8988T (cell line): ENCODE measurements at regions not wholly inside any gene's neighbourhood (a gene's known extent, or its start where the extent isn't known, plus 50 kb on each side); places are given as distances from the start of the nearest gene placed in this dataset.

Experiments used
- DNase-seq: peaks from one replicate; pipeline ENCODE4 v3.0.0; 2011

- no peak for DNase-seq
These were observed 121.7 kb upstream of the RRP15 start for GRCh38 chr1:218163371-218163770.

GRCh38 chr1:218164111-218164929 is 120.8 kb upstream of the RRP15 start:
- peak; percentile 27 for DNase-seq

GRCh38 chr1:218164930-218165700 is 120.0 kb upstream of the RRP15 start:
- DNase-seq, result peak; percentile 24

GRCh38 chr1:218165701-218166114 is 119.4 kb upstream of the RRP15 start:
- DNase-seq, result no peak

GRCh38 chr1:218166268-218166945 is 118.7 kb upstream of the RRP15 start:
- DNase-seq, result no peak

GRCh38 chr1:218171302-218171893 is 113.7 kb upstream of the RRP15 start:
- no peak for DNase-seq

- DNase-seq, result no peak
These were observed 102.6 kb upstream of the RRP15 start for GRCh38 chr1:218182455-218182854.

- no peak for DNase-seq
These were observed 84.1 kb upstream of the RRP15 start for GRCh38 chr1:218200979-218201378.

- DNase-seq, result no peak
These were observed 83.5 kb upstream of the RRP15 start for GRCh38 chr1:218201601-218202000.

GRCh38 chr1:218205721-218206120 is 79.4 kb upstream of the RRP15 start:
- no peak for DNase-seq

- no peak for DNase-seq
These were observed 77.9 kb upstream of the RRP15 start for GRCh38 chr1:218207194-218207593.

- DNase-seq, result no peak
These were observed 75.7 kb upstream of the RRP15 start for GRCh38 chr1:218209351-218209861.

GRCh38 chr1:218211241-218211640 is 73.9 kb upstream of the RRP15 start:
- DNase-seq, result no peak

- no peak for DNase-seq
These were observed 68.1 kb upstream of the RRP15 start for GRCh38 chr1:218217040-218217439.

- DNase-seq, result no peak
These were observed 65.6 kb upstream of the RRP15 start for GRCh38 chr1:218219460-218219859.

- DNase-seq, result no peak
These were observed 61.0 kb upstream of the RRP15 start for GRCh38 chr1:218224101-218224500.

GRCh38 chr1:218226005-218226404 is 59.1 kb upstream of the RRP15 start:
- no peak for DNase-seq
